ENCODE measurements at regions not wholly inside any gene's neighbourhood (a gene's known extent, or its start where the extent isn't known, plus 50 kb on each side); places are given as distances from the start of the nearest gene placed in this dataset.

DNA sequence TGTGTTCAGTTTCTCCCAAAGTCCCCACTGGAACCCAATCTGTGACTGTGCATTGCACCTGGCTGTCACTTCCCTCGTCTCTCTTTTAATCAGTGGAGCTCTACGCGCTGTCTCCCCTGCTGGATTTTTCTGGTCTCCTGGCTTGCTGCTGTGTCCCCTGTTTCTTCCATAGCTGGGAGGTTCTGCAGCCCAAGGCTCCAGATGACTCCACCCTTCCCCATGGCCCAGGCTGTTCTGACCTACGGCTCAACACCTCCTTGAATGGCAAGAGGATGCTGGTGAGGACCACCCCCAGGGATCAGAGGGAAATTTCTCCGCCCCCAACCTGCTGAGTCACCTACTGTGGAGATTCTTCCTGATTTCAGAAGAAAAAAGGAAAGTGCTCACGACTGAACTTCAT, 961.4 kb upstream of the ZNF722 start:
- no peak overlapping the region for H3K4me3 Mint-ChIP-seq (ENCODE audit: unreplicated experiment)
- no peaks in the 10 kb centered on the region for H3K4me1 Mint-ChIP-seq (ENCODE audit: insufficient read depth, unreplicated experiment)
- TF ChIP-seq, protein P1, sequence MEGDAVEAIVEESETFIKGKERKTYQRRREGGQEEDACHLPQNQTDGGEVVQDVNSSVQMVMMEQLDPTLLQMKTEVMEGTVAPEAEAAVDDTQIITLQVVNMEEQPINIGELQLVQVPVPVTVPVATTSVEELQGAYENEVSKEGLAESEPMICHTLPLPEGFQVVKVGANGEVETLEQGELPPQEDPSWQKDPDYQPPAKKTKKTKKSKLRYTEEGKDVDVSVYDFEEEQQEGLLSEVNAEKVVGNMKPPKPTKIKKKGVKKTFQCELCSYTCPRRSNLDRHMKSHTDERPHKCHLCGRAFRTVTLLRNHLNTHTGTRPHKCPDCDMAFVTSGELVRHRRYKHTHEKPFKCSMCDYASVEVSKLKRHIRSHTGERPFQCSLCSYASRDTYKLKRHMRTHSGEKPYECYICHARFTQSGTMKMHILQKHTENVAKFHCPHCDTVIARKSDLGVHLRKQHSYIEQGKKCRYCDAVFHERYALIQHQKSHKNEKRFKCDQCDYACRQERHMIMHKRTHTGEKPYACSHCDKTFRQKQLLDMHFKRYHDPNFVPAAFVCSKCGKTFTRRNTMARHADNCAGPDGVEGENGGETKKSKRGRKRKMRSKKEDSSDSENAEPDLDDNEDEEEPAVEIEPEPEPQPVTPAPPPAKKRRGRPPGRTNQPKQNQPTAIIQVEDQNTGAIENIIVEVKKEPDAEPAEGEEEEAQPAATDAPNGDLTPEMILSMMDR (IDR thresholded peaks at IDR 0.05; ENCODE audit: unreplicated experiment) = no peak
- ChIA-PET CTCF (no interaction called here), POLR2A (no interaction called here)
- BruUV-seq (replicated peaks) = no TSS peak
- no peak for DNase-seq (ENCODE audit: unreplicated experiment)
- H3K27ac Mint-ChIP-seq (ENCODE audit: low read depth, unreplicated experiment) = no peak overlapping the region
- peaks cover 49% of the 10 kb centered on the region for H3K9me3 Mint-ChIP-seq (ENCODE audit: unreplicated experiment)
- intact Hi-C loops (cut with micrococcal nuclease) = no loop called here
- peaks cover 6% of the 10 kb centered on the region for H3K36me3 Mint-ChIP-seq (ENCODE audit: insufficient read depth, unreplicated experiment)
- no peaks in the 10 kb centered on the region for H3K27me3 Mint-ChIP-seq (ENCODE audit: insufficient read depth, unreplicated experiment)

DNA sequence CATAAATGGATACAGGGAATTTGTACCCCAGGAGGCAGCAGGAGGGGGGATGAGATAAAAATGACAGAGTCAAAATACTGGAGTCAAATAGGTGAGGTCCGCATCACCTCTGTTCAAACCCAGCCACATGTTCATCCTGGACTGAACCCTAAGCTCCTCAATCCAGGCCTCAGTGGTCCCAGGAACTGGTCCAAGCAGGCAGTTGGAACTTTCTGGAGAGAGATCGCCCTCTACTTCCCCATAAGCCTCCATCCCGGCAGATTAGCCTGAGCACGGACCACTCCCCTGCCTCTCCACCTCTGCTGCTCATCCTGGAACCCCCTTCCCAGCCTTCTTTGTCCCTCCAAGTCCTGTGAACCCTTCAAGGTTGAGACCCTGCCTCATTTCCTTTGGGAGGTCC, 959.7 kb upstream of the ZNF722 start:
- H3K4me3 Mint-ChIP-seq (ENCODE audit: unreplicated experiment) = no peak overlapping the region
- no peak for DNase-seq (ENCODE audit: unreplicated experiment)
- peaks cover 6% of the 10 kb centered on the region for H3K36me3 Mint-ChIP-seq (ENCODE audit: insufficient read depth, unreplicated experiment)
- BruUV-seq (replicated peaks) = no TSS peak
- POLR2A ChIA-PET = no interaction called here
- TF ChIP-seq, protein P1 (IDR thresholded peaks at IDR 0.05; ENCODE audit: unreplicated experiment) = no peak
- peaks cover 53% of the 10 kb centered on the region for H3K9me3 Mint-ChIP-seq (ENCODE audit: unreplicated experiment)
- CTCF ChIA-PET = no interaction called here
- H3K27ac Mint-ChIP-seq (ENCODE audit: low read depth, unreplicated experiment) = no peak overlapping the region
- intact Hi-C loops (cut with micrococcal nuclease) = no loop called here
- no peaks in the 10 kb centered on the region for H3K4me1 Mint-ChIP-seq (ENCODE audit: insufficient read depth, unreplicated experiment)
- no peaks in the 10 kb centered on the region for H3K27me3 Mint-ChIP-seq (ENCODE audit: insufficient read depth, unreplicated experiment)

DNA sequence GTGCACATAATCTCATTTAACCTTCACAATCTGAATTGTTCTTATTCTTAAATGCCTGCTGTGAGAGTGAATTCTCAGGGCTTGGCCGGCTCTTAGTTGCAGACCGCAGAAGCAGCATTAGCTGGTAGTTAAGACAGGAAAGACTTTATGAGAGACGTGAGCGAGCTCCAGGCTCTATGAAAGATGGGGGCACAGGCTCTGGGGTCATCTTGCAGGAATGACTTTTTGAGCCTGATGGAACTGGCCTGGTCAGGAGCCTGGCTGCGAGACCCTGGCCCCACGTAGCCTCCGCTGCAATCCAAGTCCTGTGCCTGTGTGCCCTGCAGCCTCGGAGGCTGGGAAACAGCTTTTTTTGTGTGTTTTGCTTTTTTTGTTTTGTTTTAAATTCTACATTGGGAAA, 958.8 kb upstream of the ZNF722 start:
- Mint-ChIP-seq H3K27ac (ENCODE audit: low read depth, unreplicated experiment) (no peak overlapping the region), H3K27me3 (ENCODE audit: insufficient read depth, unreplicated experiment) (no peaks in the 10 kb centered on the region), H3K4me3 (ENCODE audit: unreplicated experiment) (no peak overlapping the region), H3K4me1 (ENCODE audit: insufficient read depth, unreplicated experiment) (no peaks in the 10 kb centered on the region), H3K9me3 (ENCODE audit: unreplicated experiment) (peaks cover 53% of the 10 kb centered on the region), H3K36me3 (ENCODE audit: insufficient read depth, unreplicated experiment) (peaks cover 6% of the 10 kb centered on the region)
- TF ChIP-seq, protein P1 (IDR thresholded peaks at IDR 0.05; ENCODE audit: unreplicated experiment) = no peak
- CTCF ChIA-PET = interaction anchor here (0.6 kb wide), 1 partner anchor 1091 kb away, joined by 3 read pairs; no protein-coding TSS in a partner anchor
- no peak for DNase-seq (ENCODE audit: unreplicated experiment)
- no TSS peak for BruUV-seq (replicated peaks)
- intact Hi-C loops (cut with micrococcal nuclease) = no loop called here
- POLR2A ChIA-PET = no interaction called here

DNA sequence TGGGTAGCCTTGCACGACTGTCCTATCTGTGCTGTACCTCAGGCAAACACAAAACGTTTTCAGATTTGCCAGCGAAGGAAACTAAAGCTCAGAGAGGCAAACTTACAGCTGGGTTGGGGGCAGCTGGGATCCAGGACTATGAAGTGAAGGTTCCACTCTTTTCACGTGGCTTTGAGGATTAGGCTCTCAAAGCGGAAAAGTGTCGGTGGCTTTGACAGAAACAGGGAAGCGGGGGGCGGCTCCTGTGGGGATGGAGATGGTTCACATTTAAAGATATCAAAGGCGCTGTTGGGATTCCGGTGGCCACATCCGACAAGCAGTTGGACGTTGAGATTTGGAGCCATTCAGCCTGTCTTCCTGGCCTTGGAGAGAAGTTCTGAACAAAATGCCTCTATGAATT, 958.3 kb upstream of the ZNF722 start:
- Mint-ChIP-seq H3K4me1 (ENCODE audit: insufficient read depth, unreplicated experiment) (no peaks in the 10 kb centered on the region), H3K4me3 (ENCODE audit: unreplicated experiment) (no peak overlapping the region), H3K9me3 (ENCODE audit: unreplicated experiment) (peaks cover 51% of the 10 kb centered on the region), H3K27me3 (ENCODE audit: insufficient read depth, unreplicated experiment) (no peaks in the 10 kb centered on the region), H3K36me3 (ENCODE audit: insufficient read depth, unreplicated experiment) (peaks cover 6% of the 10 kb centered on the region), H3K27ac (ENCODE audit: low read depth, unreplicated experiment) (no peak overlapping the region)
- POLR2A ChIA-PET = no interaction called here
- CTCF ChIA-PET = interaction anchor here (0.6 kb wide), 1 partner anchor 1091 kb away, joined by 3 read pairs; no protein-coding TSS in a partner anchor
- DNase-seq (ENCODE audit: unreplicated experiment) = no peak
- TF ChIP-seq, protein P1 (IDR thresholded peaks at IDR 0.05; ENCODE audit: unreplicated experiment) = no peak
- intact Hi-C loops (cut with micrococcal nuclease) = no loop called here
- no TSS peak for BruUV-seq (replicated peaks)

Measured in MCF 10A (cell line).